ENCODE measurements at regions not wholly inside any gene's neighbourhood (a gene's known extent, or its start where the extent isn't known, plus 50 kb on each side); places are given as distances from the start of the nearest gene placed in this dataset.

DNA sequence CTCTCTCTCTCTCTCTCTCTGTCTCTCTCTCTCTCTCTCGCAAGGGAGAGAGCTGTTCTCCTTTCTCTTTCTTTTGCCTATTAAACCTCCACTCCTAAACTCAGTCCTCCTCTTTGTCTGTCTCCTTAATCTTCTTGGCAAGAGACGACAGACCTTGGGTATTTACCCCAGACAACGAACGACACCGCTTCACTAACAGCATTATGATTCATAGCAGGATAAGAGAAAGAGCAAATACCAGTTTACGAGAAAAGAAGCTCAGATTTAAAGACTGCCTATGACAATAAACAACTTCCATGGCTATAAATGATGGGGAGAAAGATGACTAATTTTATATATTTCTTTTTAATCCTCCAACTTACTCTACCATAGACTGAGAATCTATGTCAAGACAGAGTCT lies 1396.5 kb upstream of the CELF2 start:
- no peaks in the 10 kb centered on the region for H3K9me3 ChIP-seq (replicated peaks)
- H3K27me3 ChIP-seq (replicated peaks), result no peaks in the 10 kb centered on the region
- no peaks in the 10 kb centered on the region for H3K4me1 ChIP-seq (replicated peaks)
- H3K27ac ChIP-seq, result no peak overlapping the region
- H3K4me3 ChIP-seq, result no peak overlapping the region
- H3K36me3 ChIP-seq, result no peaks in the 10 kb centered on the region
- no peak for DNase-seq (ENCODE audit: low read depth in 1 of 2, low spot score in 2 of 2)

DNA sequence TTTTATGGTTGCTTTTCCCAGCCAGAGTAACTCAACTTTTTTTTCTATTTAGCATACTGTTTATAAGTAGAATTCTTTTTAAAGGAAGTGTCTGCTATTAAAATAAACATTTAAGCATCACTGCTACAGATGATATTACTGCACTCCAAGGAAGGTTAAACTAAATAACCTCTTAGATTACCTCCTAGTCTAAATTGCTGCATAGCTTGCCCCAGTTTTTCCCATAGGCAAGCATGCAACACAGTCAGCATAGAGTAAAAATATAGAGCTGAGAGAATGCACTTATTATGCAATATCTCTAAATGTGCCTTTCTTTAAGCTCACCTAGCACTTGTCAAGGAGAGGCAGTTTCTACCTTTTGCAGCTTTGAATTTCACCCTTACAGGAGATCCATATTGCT lies 1392.4 kb upstream of the CELF2 start:
- Histone ChIP-seq H3K27me3 (replicated peaks) (no peaks in the 10 kb centered on the region), H3K27ac (no peak overlapping the region), H3K9me3 (replicated peaks) (0 out of 2 replicates have a peak, but pooled peaks cover 2% of the 10 kb centered on the region), H3K4me1 (replicated peaks) (no peaks in the 10 kb centered on the region), H3K36me3 (no peaks in the 10 kb centered on the region), H3K4me3 (no peak overlapping the region)
- no peak for DNase-seq (ENCODE audit: low read depth in 1 of 2, low spot score in 2 of 2)

DNA sequence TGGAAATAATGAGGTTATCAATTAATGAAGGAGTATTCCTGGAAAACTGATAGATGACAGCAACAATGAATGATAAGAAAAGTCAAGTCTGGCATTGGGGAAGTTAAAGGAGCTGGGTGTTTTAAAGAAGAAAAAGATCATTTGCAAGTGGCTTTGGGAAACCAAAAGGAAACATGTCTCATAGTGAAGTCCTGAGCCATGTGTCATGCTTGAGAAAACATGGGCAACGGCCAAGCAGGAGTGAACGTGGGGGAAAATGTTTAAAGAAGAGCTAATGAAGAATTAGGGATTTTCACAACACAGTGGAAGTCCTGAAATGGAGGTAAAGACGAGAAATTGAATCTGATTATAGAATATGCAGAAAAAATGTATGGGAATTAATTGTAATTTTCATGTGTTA lies 1383.2 kb upstream of the CELF2 start:
- Histone ChIP-seq H3K4me1 (replicated peaks) (no peaks in the 10 kb centered on the region), H3K4me3 (no peak overlapping the region), H3K27ac (no peak overlapping the region), H3K9me3 (replicated peaks) (no peaks in the 10 kb centered on the region; the same call in none of the 2 replicates), H3K27me3 (replicated peaks) (no peaks in the 10 kb centered on the region), H3K36me3 (no peaks in the 10 kb centered on the region)
- DNase-seq (ENCODE audit: low read depth in 1 of 2, low spot score in 2 of 2), result no peak

DNA sequence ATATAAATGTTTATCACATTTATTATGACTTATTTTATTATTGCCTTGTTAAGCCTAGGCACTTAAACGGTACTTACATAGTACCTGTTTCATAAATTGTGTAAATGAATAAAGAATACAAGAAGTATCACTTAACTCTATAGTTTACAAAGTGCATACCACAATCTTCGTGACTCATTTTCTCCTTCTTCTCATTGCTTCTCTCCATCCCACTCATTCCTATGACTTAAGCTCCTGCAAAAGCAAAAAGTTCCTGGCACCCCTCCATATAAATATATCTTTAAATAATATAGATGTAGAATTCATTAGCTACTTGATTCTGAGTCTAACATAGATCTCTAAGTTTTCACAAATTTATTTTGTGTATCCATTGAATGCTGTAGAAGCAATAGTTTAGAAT lies 1382.0 kb upstream of the CELF2 start:
- no peak overlapping the region for H3K4me3 ChIP-seq
- H3K4me1 ChIP-seq (replicated peaks), result no peaks in the 10 kb centered on the region
- no peak overlapping the region for H3K27ac ChIP-seq
- no peaks in the 10 kb centered on the region for H3K36me3 ChIP-seq
- H3K27me3 ChIP-seq (replicated peaks), result no peaks in the 10 kb centered on the region
- DNase-seq (ENCODE audit: low read depth in 1 of 2, low spot score in 2 of 2), result no peak
- H3K9me3 ChIP-seq (replicated peaks), result no peaks in the 10 kb centered on the region; the same call in none of the 2 replicates

DNA sequence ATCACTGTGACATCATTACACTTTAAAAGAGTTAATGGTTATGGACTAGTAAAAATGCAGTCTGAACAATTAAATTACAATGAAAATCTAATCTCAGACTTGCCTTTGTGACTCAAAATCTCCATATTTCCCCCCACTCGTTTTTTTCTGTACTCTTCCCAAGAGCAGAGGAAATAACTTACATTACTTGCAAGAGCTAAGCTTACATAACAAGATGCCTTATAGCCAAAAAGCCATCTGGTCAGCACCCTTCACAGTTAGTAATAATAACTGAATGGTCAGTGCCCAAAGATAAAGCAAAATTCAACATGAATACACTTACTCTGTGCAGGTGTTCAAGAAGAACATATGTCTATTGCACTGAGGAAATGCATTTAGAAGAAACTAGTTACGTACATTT lies 1381.5 kb upstream of the CELF2 start:
- H3K36me3 ChIP-seq, result no peaks in the 10 kb centered on the region
- no peaks in the 10 kb centered on the region for H3K4me1 ChIP-seq (replicated peaks)
- H3K9me3 ChIP-seq (replicated peaks), result no peaks in the 10 kb centered on the region; the same call in none of the 2 replicates
- no peak overlapping the region for H3K27ac ChIP-seq
- H3K27me3 ChIP-seq (replicated peaks), result no peaks in the 10 kb centered on the region
- no peak for DNase-seq (ENCODE audit: low read depth in 1 of 2, low spot score in 2 of 2)
- no peak overlapping the region for H3K4me3 ChIP-seq

DNA sequence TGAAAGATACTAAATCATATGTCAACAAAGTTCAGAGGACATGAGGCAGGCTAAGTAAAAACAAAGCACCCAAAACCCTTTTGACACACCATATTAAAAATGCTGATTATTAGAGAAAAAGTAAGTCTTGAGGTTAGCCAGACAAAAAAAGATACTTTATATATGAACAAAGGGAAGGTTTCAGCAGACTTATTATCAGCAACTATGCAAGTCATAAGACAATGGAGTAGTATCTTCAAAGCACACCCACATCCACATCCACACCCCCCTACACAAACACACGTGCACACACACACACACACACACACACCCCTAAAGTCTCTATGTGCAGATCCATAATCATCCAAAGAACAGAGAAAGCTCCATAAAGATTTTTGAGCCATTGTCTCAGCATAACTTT lies 1373.9 kb upstream of the CELF2 start:
- H3K27me3 ChIP-seq (replicated peaks), result no peaks in the 10 kb centered on the region
- no peak overlapping the region for H3K4me3 ChIP-seq
- H3K27ac ChIP-seq, result no peak overlapping the region
- no peak for DNase-seq (ENCODE audit: low read depth in 1 of 2, low spot score in 2 of 2)
- H3K36me3 ChIP-seq, result no peaks in the 10 kb centered on the region
- peaks cover 4% of the 10 kb centered on the region; the same call in 1 of the 2 replicates for H3K9me3 ChIP-seq (replicated peaks)
- H3K4me1 ChIP-seq (replicated peaks), result no peaks in the 10 kb centered on the region

DNA sequence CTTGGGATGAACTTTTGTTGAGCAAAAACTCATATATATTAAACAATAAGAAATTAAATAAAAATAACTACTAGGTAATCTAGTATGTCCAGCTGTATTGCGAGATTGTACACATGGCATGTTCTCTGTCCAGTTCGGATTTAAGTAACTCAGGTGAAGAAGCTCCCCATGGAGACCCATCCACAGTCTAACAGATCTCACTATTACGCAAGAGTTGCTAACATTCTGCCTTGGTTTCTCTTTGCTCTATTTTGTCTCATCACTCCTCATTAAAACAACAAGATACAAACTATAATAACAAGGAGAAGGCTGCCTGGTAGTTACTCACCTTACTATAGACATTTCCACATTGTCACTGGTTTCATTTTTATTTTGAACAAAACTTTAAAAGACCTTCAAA lies 1372.3 kb upstream of the CELF2 start:
- Histone ChIP-seq H3K36me3 (no peaks in the 10 kb centered on the region), H3K4me1 (replicated peaks) (no peaks in the 10 kb centered on the region), H3K4me3 (no peak overlapping the region), H3K9me3 (replicated peaks) (peaks cover 4% of the 10 kb centered on the region; the same call in 1 of the 2 replicates), H3K27me3 (replicated peaks) (no peaks in the 10 kb centered on the region), H3K27ac (no peak overlapping the region)
- no peak for DNase-seq (ENCODE audit: low read depth in 1 of 2, low spot score in 2 of 2)

DNA sequence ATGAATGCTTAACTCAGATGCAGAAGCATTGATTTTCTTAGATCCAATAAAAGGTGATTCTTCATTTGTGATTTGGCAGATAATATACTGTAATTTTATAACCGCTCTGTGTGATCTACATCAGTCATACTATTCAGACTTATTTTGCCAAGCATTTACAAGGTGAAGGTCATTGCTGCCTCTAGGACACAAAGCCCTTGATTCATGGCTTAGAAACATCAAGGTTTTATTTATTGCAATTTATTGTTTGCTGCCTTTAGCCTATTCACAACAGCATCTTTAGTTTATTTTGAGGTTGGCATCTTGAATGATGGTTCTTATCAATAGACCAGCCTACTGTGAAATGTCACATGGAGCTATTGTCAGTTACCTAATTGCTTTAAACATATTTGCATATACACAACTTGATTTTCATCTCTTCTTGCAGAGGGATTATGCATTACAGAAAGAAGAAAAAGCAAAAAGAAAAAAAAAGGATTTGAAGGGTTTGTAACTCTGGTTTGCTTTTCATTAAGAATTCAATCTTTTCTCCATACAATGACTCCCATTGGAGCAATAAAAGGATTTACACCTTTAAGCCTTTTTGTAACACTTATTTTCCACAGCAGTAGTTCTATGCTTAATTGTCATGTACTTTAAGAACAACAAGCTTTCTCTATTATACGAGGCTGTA lies 1371.6 kb upstream of the CELF2 start:
- H3K4me1 ChIP-seq (replicated peaks), result no peaks in the 10 kb centered on the region
- no peaks in the 10 kb centered on the region for H3K36me3 ChIP-seq
- no peak overlapping the region for H3K4me3 ChIP-seq
- H3K27ac ChIP-seq, result no peak overlapping the region
- H3K9me3 ChIP-seq (replicated peaks), result peaks cover 4% of the 10 kb centered on the region; the same call in 1 of the 2 replicates
- DNase-seq (ENCODE audit: low read depth in 1 of 2, low spot score in 2 of 2), result no peak
- H3K27me3 ChIP-seq (replicated peaks), result no peaks in the 10 kb centered on the region

DNA sequence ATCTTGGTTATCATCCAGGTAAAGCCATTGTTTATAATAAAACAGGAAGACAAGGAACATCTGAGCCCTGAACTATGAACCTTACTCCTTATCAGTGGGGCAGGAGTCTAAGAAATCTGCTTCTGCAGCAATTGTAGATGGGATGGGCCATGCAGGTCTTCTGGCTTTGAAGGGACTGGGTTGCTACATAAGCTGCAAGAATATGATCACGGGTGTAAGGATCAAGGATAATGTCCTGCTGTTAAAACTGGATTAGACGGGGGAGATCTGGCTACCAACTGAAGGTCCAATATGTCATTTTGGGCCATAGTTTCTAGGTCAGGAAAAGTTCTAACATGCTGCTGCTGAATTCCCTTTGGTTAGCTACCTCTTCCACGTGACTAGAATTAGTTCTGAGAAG lies 1363.4 kb upstream of the CELF2 start:
- Histone ChIP-seq H3K4me3 (no peak overlapping the region), H3K27ac (no peak overlapping the region), H3K9me3 (replicated peaks) (no peaks in the 10 kb centered on the region; the same call in 1 of the 2 replicates), H3K36me3 (no peaks in the 10 kb centered on the region), H3K27me3 (replicated peaks) (no peaks in the 10 kb centered on the region), H3K4me1 (replicated peaks) (no peaks in the 10 kb centered on the region)
- DNase-seq (ENCODE audit: low read depth in 1 of 2, low spot score in 2 of 2), result no peak

DNA sequence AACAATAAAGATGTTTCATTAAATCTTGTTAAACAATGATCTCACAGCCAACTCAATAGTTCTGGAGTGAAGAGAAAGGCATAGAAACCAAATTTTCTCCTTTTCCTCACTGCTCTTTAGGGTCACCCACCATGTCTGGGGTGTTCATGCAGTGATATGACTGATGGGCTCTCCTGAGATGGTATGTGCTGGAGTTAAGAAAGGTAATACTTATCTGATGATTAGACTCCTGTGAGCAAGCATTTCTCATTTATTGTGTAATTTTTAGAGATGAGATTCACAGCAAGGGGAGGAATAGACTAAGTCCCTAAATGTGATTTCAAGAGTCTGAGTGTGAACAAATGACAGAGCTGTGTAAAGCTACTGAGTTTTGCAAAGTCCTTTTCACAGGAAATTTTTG lies 1361.3 kb upstream of the CELF2 start:
- Histone ChIP-seq H3K9me3 (replicated peaks) (no peaks in the 10 kb centered on the region; the same call in 1 of the 2 replicates), H3K27ac (no peak overlapping the region), H3K36me3 (no peaks in the 10 kb centered on the region), H3K27me3 (replicated peaks) (no peaks in the 10 kb centered on the region), H3K4me1 (replicated peaks) (no peaks in the 10 kb centered on the region), H3K4me3 (no peak overlapping the region)
- DNase-seq (ENCODE audit: low read depth in 1 of 2, low spot score in 2 of 2), result no peak

DNA sequence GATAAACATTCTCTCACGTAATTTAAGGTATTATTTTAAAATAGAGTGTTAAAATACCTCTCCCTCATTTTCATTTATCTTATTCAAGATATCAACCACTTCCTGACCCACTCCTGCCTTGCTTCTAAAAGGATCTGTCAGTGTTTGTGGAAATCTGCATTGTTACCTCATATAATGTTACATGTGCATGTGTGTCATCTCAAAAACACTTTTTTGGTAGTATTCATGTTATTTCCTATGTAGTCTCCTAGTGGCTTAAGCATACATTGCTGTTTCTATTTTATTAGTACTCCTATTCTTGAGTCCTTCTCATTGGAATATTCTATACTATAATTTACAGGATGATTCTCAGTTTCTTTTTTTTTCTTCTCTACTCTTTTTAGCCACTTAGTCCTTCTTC lies 1360.7 kb upstream of the CELF2 start:
- no peak overlapping the region for H3K4me3 ChIP-seq
- H3K9me3 ChIP-seq (replicated peaks), result no peaks in the 10 kb centered on the region; the same call in 1 of the 2 replicates
- no peak overlapping the region for H3K27ac ChIP-seq
- no peaks in the 10 kb centered on the region for H3K36me3 ChIP-seq
- no peaks in the 10 kb centered on the region for H3K27me3 ChIP-seq (replicated peaks)
- DNase-seq (ENCODE audit: low read depth in 1 of 2, low spot score in 2 of 2), result no peak
- no peaks in the 10 kb centered on the region for H3K4me1 ChIP-seq (replicated peaks)

DNA sequence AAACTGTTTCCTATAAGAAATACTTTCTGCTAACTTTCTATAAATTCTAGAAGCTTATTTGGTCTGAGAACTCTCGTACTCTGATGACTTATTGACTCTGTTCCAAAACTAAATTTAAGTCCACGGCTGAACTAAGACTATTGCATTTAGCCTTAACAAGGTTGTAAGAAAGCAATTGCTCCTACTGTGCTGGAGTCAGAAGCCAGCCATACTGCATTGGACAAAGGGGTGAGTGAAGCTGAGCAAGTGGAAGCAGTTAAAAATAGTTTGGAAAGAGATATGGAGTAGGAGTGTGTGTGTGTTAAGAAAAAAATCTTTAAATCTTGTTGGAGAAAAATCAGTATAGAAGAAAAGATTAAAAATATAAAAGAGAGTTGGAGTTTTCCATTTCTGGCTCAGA lies 1360.1 kb upstream of the CELF2 start:
- no peak overlapping the region for H3K27ac ChIP-seq
- H3K4me1 ChIP-seq (replicated peaks), result no peaks in the 10 kb centered on the region
- H3K27me3 ChIP-seq (replicated peaks), result no peaks in the 10 kb centered on the region
- DNase-seq (ENCODE audit: low read depth in 1 of 2, low spot score in 2 of 2), result no peak
- no peak overlapping the region for H3K4me3 ChIP-seq
- no peaks in the 10 kb centered on the region for H3K36me3 ChIP-seq
- no peaks in the 10 kb centered on the region; the same call in 1 of the 2 replicates for H3K9me3 ChIP-seq (replicated peaks)

DNA sequence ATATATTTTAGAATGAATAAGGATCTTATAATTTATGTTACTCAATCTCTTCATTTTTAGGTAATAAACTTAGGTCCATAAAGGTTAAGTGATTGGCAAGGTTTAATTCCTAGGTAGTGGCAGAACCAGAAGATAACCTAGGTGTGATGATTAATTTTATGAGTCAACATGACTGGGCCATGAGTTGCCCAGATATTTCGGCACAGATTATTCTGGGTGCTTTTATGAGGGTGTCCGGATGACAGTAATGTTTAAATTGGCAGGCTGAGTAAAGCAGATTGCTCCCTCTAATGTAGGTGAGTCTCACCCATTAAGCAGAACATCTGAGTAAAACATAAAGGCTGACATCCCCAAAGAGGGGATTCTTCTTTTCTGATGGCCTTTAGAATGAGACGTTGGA lies 1349.3 kb upstream of the CELF2 start:
- Histone ChIP-seq H3K4me1 (replicated peaks) (no peaks in the 10 kb centered on the region), H3K36me3 (no peaks in the 10 kb centered on the region), H3K4me3 (no peak overlapping the region), H3K27me3 (replicated peaks) (no peaks in the 10 kb centered on the region), H3K9me3 (replicated peaks) (peaks cover 5% of the 10 kb centered on the region; the same call in 1 of the 2 replicates), H3K27ac (no peak overlapping the region)
- DNase-seq (ENCODE audit: low read depth in 1 of 2, low spot score in 2 of 2), result no peak

DNA sequence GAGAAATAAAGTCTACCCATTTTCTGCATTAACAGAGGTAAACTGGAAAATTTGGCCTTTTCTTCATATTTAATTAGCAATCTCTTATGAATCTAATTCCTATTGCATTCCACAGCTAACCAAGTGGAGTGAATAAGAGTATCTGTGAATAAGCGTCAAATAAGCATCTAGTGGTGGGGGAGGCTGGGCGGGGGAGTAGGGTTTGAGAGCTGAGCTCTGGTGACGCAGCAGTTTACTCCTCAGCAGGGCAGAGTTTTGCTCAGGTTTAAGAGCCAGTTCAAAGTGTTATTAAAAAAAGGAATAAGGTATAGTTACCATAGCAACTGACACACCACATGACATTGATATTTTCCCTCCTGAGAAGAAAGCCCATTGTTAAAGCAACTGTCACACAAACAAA lies 1346.8 kb upstream of the CELF2 start:
- Histone ChIP-seq H3K27ac (no peak overlapping the region), H3K36me3 (no peaks in the 10 kb centered on the region), H3K4me1 (replicated peaks) (no peaks in the 10 kb centered on the region), H3K4me3 (no peak overlapping the region), H3K27me3 (replicated peaks) (no peaks in the 10 kb centered on the region), H3K9me3 (replicated peaks) (peaks cover 5% of the 10 kb centered on the region; the same call in 1 of the 2 replicates)
- no peak for DNase-seq (ENCODE audit: low read depth in 1 of 2, low spot score in 2 of 2)

DNA sequence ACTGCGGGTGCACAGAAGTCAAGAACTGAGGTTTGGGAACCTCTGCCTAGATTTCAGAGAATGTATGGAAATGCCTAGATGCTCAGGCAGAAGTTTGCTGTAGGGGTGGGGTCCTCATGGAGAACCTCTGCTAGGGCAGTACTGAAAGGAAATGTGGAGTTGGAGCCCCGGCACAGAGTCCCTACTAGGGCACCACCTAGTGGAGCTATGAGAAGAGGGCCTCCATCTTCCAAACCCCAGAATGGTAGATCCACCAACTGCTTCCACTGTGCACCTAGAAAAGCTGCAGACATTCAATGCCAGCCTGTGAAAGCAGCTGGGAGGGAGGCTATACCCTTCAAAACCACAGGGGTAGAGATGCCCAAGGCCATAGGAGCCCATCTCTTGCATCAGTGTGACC lies 1336.0 kb upstream of the CELF2 start:
- no peak for DNase-seq (ENCODE audit: low read depth in 1 of 2, low spot score in 2 of 2)
- H3K27ac ChIP-seq, result no peak overlapping the region
- H3K4me3 ChIP-seq, result no peak overlapping the region
- no peaks in the 10 kb centered on the region for H3K4me1 ChIP-seq (replicated peaks)
- no peaks in the 10 kb centered on the region for H3K27me3 ChIP-seq (replicated peaks)
- H3K9me3 ChIP-seq (replicated peaks), result peaks cover 4% of the 10 kb centered on the region; the same call in 1 of the 2 replicates
- H3K36me3 ChIP-seq, result no peaks in the 10 kb centered on the region
